Trophoblast cell (in vitro differentiated cells and primary cell): ENCODE measurements at regions not wholly inside any gene's neighbourhood (a gene's known extent, or its start where the extent isn't known, plus 50 kb on each side); places are given as distances from the start of the nearest gene placed in this dataset.

Source experiments
- DNase-seq, 2 donors: peaks; one replicate each; pipeline ENCODE4 v3.0.0-alpha.2; 2016
- H2AFZ ChIP-seq: 2 replicates; pipeline ENCODE4 v1.6.1; 2013; ENCODE audit warnings: low read length, moderate library complexity, mild to moderate bottlenecking; ENCODE audit not compliant: insufficient read depth, poor library complexity
- H2AK5ac ChIP-seq: 2 replicates; pipeline ENCODE4 v1.6.1; 2013; ENCODE audit warnings: mild to moderate bottlenecking, low read length
- H2BK120ac ChIP-seq: 2 replicates; pipeline ENCODE4 v1.6.1; 2013; ENCODE audit warnings: low read length, mild to moderate bottlenecking, moderate library complexity; ENCODE audit not compliant: insufficient read depth, poor library complexity
- H2BK12ac ChIP-seq: 2 replicates; pipeline ENCODE4 v1.6.1; 2013; ENCODE audit warnings: mild to moderate bottlenecking, low read length, moderate library complexity
- H2BK5ac ChIP-seq: 2 replicates; pipeline ENCODE4 v1.6.1; 2013; ENCODE audit warnings: low read length, low read depth, moderate library complexity, mild to moderate bottlenecking; ENCODE audit not compliant: poor library complexity
- H3K14ac ChIP-seq: 2 replicates; pipeline ENCODE4 v1.6.1; 2013; ENCODE audit warnings: mild to moderate bottlenecking, low read length
- H3K18ac ChIP-seq: 2 replicates; pipeline ENCODE4 v1.6.1; 2013; ENCODE audit warnings: mild to moderate bottlenecking, low read length
- H3K23ac ChIP-seq: 2 replicates; pipeline ENCODE4 v1.6.1; 2013; ENCODE audit warnings: low read length
- H3K27ac ChIP-seq: 2 replicates; pipeline ENCODE4 v1.5.1; 2013; ENCODE audit warnings: low read depth, mild to moderate bottlenecking, inconsistent platforms, low read length, moderate library complexity
- H3K27me3 ChIP-seq: 2 replicates; pipeline ENCODE4 v1.6.1; 2013; ENCODE audit warnings: inconsistent platforms, mild to moderate bottlenecking, low read length, moderate library complexity; ENCODE audit not compliant: insufficient read depth
- H3K36me3 ChIP-seq, 2 experiments: 1 replicate in 1 of 2; 2 replicates in 1 of 2; pipeline ENCODE4 v1.6.1; 2013; ENCODE audit warnings: low read length in 2 of 2, mild to moderate bottlenecking in 2 of 2, moderate library complexity in 1 of 2; ENCODE audit not compliant: insufficient read depth in 2 of 2, control insufficient read depth in 1 of 2
- H3K4ac ChIP-seq: 2 replicates; pipeline ENCODE4 v1.6.1; 2013; ENCODE audit warnings: low read depth, mild to moderate bottlenecking, low read length, moderate library complexity
- H3K4me1 ChIP-seq, 2 experiments: 1 replicate in 1 of 2; 2 replicates in 1 of 2; pipeline ENCODE4 v1.6.1; 2013; ENCODE audit warnings: low read length in 2 of 2, mild to moderate bottlenecking in 2 of 2, moderate library complexity in 1 of 2; ENCODE audit not compliant: insufficient read depth in 2 of 2, control insufficient read depth in 1 of 2
- H3K4me2 ChIP-seq: 2 replicates; pipeline ENCODE4 v1.6.1; 2013; ENCODE audit warnings: inconsistent platforms, mild to moderate bottlenecking, low read length, moderate library complexity
- H3K4me3 ChIP-seq: 2 replicates; pipeline ENCODE4 v1.5.1; 2013; ENCODE audit warnings: mild to moderate bottlenecking, low read depth, low read length, inconsistent platforms
- H3K79me1 ChIP-seq: one replicate; pipeline ENCODE4 v1.6.1; 2013; ENCODE audit warnings: low read length
- H3K79me2 ChIP-seq: 2 replicates; pipeline ENCODE4 v1.6.1; 2013; ENCODE audit warnings: low read length, mild to moderate bottlenecking; ENCODE audit not compliant: control insufficient read depth, insufficient read depth, poor library complexity
- H3K9ac ChIP-seq: 2 replicates; pipeline ENCODE4 v1.6.1; 2013; ENCODE audit warnings: mild to moderate bottlenecking, low read length
- H3K9me3 ChIP-seq: 2 replicates; pipeline ENCODE4 v1.6.1; 2013; ENCODE audit warnings: low read depth, mild to moderate bottlenecking, control low read depth, inconsistent platforms, low read length; ENCODE audit not compliant: insufficient read depth
- H4K12ac ChIP-seq: 2 replicates; pipeline ENCODE4 v1.6.1; 2013; ENCODE audit warnings: low read depth, mild to moderate bottlenecking, low read length, moderate library complexity
- H4K8ac ChIP-seq: 2 replicates; pipeline ENCODE4 v1.6.1; 2013; ENCODE audit warnings: low read depth, mild to moderate bottlenecking, low read length, moderate library complexity
- H4K91ac ChIP-seq: one replicate; pipeline ENCODE4 v1.6.1; 2013; ENCODE audit warnings: low read depth, mild to moderate bottlenecking, low read length, moderate library complexity
- WGBS: extraction: QIAGEN DNeasy Blood & Tissue Kit; methylation state at CpG from one replicate; pipeline ENCODE4 v1.1.7; 2013; ENCODE audit warnings: missing lambda C conversion rate; ENCODE audit not compliant: insufficient read length, insufficient coverage; ENCODE audit errors: extremely low coverage; 5-methylcytosine and 5-hydroxymethylcytosine counted together

GRCh38 chr1:60487565-60488345, 414.2 kb upstream of the C1orf87 start:
- Histone ChIP-seq H3K9me3 (no peaks in the 10 kb centered on the region), H2AFZ (no peak overlapping the region), H2BK120ac (no peak overlapping the region), H4K8ac (no peak overlapping the region), H3K14ac (no peak overlapping the region), H2BK12ac (no peak overlapping the region), H2BK5ac (no peak overlapping the region), H3K79me1 (no peaks in the 10 kb centered on the region), H4K91ac (no peak overlapping the region), H3K79me2 (no peaks in the 10 kb centered on the region), H3K27ac (no peak overlapping the region), H2AK5ac (no peak overlapping the region), H3K27me3 (no peaks in the 10 kb centered on the region), H3K23ac (no peak overlapping the region), H3K4me2 (no peak overlapping the region), H3K18ac (no peak overlapping the region), H3K4me1 (no peaks in the 10 kb centered on the region), H3K9ac (no peak overlapping the region), H3K36me3 (no peaks in the 10 kb centered on the region), H3K4ac (no peak overlapping the region), H3K4me3 (no peak overlapping the region), H4K12ac (no peak overlapping the region)
- no CpG with 5 or more reads among the region's 3 CpGs for WGBS
- DNase-seq = no peak

DNA sequence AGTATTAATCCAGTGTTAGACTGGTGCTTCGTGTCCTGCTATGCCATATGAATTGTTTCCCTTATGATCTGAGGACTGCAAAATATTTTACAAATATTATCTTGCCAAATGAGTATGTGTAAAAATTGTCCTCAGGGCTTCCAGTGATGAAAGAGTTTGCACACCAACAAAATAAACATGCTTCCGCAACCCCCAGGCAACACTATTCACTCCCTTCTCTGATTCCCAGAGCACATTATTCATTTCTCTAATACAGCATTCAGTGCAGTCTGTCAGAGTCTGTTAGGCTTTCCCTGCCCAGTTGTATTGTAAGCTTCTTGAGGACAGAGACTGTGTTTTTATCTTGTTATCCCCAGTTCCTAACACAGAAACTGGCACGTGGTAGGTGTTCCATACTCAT, 409.9 kb upstream of the C1orf87 start:
- Histone ChIP-seq H2AK5ac (no peak overlapping the region), H2BK120ac (no peak overlapping the region), H3K23ac (no peak overlapping the region), H3K79me1 (no peaks in the 10 kb centered on the region), H2BK5ac (no peak overlapping the region), H3K9ac (no peak overlapping the region), H4K8ac (no peak overlapping the region), H4K12ac (no peak overlapping the region), H4K91ac (no peak overlapping the region), H3K79me2 (no peaks in the 10 kb centered on the region), H3K18ac (no peak overlapping the region), H3K4me2 (no peak overlapping the region), H3K36me3 (no peaks in the 10 kb centered on the region), H2BK12ac (no peak overlapping the region), H3K14ac (no peak overlapping the region), H3K4ac (no peak overlapping the region), H3K27me3 (no peaks in the 10 kb centered on the region), H3K4me1 (no peaks in the 10 kb centered on the region), H3K4me3 (no peak overlapping the region), H2AFZ (no peak overlapping the region), H3K9me3 (no peaks in the 10 kb centered on the region), H3K27ac (no peak overlapping the region)
- WGBS = no CpG with 5 or more reads among the region's 3 CpGs
- peak; percentile 36 to 68 for DNase-seq

DNA sequence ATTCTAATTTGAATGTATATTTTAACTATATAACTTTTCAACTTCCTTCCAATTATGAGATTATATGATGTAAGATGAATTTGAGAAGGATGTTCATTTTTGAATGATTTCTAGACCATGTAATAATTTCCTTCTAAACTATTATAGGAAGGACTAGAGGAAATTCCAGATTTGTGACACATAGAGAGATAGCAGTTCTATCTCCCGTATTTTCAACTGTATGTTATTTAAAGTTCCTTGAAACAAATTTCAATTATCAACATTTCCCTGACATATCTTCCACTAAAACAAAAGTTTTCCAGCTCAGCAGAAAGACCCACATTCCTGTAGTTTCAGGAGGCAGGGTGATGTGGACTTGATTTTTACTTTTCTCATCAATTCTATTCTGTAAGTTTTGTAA, 396.7 kb upstream of the C1orf87 start:
- Histone ChIP-seq H2BK120ac (no peak overlapping the region), H4K12ac (no peak overlapping the region), H3K27me3 (no peaks in the 10 kb centered on the region), H4K8ac (no peak overlapping the region), H3K79me1 (no peaks in the 10 kb centered on the region), H3K4me3 (no peak overlapping the region), H3K27ac (no peak overlapping the region), H3K4me2 (no peak overlapping the region), H3K4ac (no peak overlapping the region), H2BK5ac (no peak overlapping the region), H3K9me3 (no peaks in the 10 kb centered on the region), H3K79me2 (no peaks in the 10 kb centered on the region), H3K14ac (no peak overlapping the region), H3K9ac (no peak overlapping the region), H3K23ac (no peak overlapping the region), H4K91ac (no peak overlapping the region), H2BK12ac (no peak overlapping the region), H3K36me3 (no peaks in the 10 kb centered on the region), H2AK5ac (no peak overlapping the region), H2AFZ (no peak overlapping the region), H3K4me1 (no peaks in the 10 kb centered on the region), H3K18ac (no peak overlapping the region)
- DNase-seq = no peak
- no CpG with 5 or more reads among the region's 1 CpG for WGBS

DNA sequence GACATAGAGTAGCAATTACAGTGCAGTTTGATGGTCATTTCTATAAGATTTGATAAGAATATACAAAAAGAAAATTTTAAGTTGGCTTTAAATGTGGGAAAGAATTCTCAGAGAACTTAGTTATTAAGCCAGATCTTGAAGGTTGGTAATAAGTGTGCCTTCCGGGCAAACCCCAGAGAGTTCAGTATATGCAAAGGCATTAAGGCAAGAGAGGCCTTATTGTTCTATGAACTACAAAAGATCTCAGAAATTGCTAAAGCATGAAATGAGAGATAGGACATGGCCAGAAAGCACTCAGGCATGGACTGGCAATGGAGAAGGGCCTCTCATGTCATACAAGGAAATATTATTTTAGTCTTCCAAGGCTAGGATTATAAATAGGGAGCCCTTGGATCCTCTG, 390.2 kb upstream of the C1orf87 start:
- no peak overlapping the region for H2BK12ac ChIP-seq
- H3K9ac ChIP-seq = no peak overlapping the region
- H3K79me2 ChIP-seq = no peaks in the 10 kb centered on the region
- no peak overlapping the region for H3K4me3 ChIP-seq
- no peak overlapping the region for H2BK120ac ChIP-seq
- H4K91ac ChIP-seq = no peak overlapping the region
- no peak overlapping the region for H3K4me2 ChIP-seq
- H2BK5ac ChIP-seq = no peak overlapping the region
- H3K36me3 ChIP-seq = no peaks in the 10 kb centered on the region
- H4K8ac ChIP-seq = no peak overlapping the region
- no peaks in the 10 kb centered on the region for H3K79me1 ChIP-seq
- no peak overlapping the region for H2AFZ ChIP-seq
- no peak overlapping the region for H3K4ac ChIP-seq
- H3K18ac ChIP-seq = no peak overlapping the region
- H3K14ac ChIP-seq = no peak overlapping the region
- H2AK5ac ChIP-seq = no peak overlapping the region
- no peak overlapping the region for H3K27ac ChIP-seq
- no peak for DNase-seq
- no peaks in the 10 kb centered on the region for H3K27me3 ChIP-seq
- no peak overlapping the region for H3K23ac ChIP-seq
- no CpG with 5 or more reads among the region's 1 CpG for WGBS
- H3K4me1 ChIP-seq = no peaks in the 10 kb centered on the region
- no peak overlapping the region for H4K12ac ChIP-seq
- H3K9me3 ChIP-seq = no peaks in the 10 kb centered on the region
